ENCODE measurements at regions not wholly inside any gene's neighbourhood (a gene's known extent, or its start where the extent isn't known, plus 50 kb on each side); places are given as distances from the start of the nearest gene placed in this dataset.
A peak's percentile ranks its signal among the peaks of the same experiment; 100 is the strongest.

DNA sequence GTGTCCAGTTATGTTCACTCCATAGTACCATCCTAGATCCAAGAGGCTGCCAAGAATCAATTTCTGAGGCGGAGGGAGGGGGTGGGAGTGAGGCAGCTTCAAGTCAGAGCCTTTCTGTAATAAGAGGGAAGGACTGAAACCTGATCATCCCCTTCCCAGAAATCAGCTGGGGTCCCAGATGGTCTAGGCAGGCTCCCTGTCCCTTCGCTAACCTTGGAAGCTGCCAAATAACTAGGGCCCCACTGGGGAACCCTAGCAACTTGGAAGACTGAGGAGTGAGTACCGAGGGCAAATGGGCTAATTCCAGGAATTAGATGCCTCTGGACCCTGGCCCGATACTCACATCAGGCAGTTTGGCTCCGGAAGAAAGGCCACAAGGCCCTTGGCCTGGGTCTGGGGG, 113.3 kb downstream of the NAV1 start:
- intact Hi-C loops (cut with DNase I): loop anchor here (5.0 kb wide), 1 partner anchor 85 kb away; no protein-coding TSS in a partner anchor
- peak in 1 of 10 donors; percentile 69 for DNase-seq

DNA sequence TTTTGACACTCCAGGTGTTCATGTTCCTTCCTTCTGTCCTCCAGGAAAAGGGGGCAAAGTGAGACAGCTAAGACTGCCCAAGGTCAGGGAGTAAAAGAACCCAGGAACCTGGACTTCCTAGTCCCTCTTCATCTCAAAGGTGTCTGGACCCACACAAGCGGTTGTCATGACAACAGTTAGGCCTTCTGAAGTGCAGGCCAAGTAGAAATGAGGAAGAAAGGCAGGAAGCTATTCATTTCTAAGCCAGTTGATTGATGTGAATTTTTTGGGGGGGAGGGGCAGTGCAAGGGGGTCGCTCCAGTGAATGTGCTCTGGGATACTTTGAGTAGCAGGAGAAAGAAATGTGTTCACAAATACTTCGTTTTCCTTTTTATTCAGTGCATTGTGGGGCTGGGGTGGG, 114.3 kb downstream of the NAV1 start:
- DNase-seq: peak in 1 of 10 donors; percentile 18
- intact Hi-C loops (cut with DNase I): loop anchor here (5.0 kb wide), 1 partner anchor 86 kb away; no protein-coding TSS in a partner anchor

DNA sequence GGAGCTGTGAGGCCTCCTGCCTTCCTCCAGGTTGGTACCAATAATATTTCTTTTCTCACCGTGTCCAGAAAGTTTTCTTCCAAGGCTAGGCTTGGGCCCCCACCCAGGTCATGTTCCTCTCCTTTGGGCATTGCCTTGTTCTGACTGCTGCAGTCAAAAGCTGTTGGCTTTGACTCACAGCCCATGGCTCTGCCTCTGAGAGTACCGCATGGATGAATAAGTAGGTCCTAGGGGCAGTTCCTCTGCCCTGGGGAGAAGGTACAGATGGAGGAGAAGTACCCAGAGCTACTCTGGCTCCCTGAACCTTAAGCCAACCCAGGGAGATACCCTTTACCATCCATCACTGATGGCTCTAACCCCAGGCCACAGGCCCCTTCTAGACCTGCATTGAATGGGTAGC, 115.0 kb downstream of the NAV1 start:
- DNase-seq: peak in 1 of 10 donors; percentile 43
- intact Hi-C loops (cut with DNase I): loop anchor here (5.0 kb wide), 1 partner anchor 87 kb away; no protein-coding TSS in a partner anchor

DNA sequence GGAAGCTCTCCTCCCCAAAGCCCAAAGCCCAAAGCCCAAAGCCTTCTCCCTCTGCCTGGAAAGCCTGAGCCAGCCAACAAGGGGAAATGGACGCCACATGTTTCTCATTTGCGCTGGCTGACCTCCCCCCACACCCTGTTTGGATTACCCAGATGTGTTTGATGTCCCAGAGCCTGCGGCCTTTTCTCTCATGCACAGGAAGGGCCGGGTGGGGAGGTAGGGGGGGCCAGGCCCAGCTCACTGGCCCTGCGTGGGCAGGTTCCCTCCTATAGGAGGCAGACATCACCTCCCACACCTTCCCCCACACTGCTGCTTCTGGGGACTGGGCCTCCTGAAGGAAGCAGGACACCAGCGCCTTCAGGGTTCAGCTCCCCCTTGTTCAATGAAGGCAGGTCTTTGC, 116.3 kb downstream of the NAV1 start:
- DNase-seq: peak in 1 of 10 donors; percentile 62

DNA sequence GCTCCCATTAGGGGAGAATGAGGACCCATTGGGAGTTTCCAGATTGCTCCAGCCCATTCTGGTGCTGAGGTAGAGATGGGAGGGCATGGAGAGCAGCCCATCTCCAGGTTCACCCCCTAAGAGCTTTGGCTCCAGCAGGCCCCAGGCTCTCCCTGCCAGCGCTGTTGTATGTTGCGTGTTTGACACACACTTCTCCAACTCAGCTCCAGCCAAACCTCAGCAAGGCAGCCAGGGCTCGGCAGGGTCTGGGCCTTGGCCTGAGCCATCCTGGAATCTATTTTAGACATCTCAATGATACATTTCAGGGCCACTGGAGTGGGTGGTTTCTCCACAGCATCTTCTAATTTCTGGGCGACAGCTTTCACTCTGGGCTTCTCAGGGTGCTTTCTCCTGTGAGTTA, 117.0 kb downstream of the NAV1 start:
- peak in 1 of 10 donors; percentile 73 for DNase-seq
- intact Hi-C loops (cut with DNase I): no loop called here

More for the DNA sequence above, 116.3 kb downstream of the NAV1 start:
- intact Hi-C loops (cut with DNase I): no loop called here

DNA sequence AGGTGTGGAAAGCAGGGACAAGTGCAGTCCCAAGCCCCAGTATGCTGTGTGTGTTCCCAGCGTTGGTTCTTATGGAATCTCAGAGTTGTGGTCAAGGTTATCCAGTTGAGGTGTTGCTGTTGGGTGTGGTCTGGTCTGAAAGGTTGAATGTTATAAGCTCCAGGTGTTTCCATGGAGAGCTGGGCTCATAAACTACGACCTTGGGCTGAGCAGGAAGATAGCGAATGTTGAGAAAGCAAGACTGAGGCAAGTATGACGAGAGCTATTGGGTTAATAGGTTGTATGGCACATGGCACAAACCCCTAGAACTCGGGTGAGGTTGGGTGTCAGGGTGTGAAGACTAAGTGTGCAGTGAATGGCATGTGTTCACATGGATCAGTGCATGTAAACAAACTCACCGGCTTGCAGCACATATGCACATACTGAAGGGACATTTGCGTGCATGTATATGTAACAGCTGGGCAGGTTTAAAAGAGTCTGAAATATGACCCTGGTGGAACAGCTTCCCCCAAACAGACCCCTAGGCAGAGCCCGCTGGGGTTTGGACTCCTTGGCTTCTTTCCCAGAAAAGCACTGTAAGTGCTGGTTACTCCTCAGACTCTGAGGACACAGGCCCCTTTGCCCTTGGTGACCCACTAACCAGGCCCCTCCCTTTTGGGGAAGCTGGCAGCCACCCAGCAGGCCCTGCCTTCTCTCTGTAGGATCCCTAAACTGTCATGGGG, 117.5 kb downstream of the NAV1 start:
- peak in 1 of 10 donors; percentile 66 for DNase-seq
- intact Hi-C loops (cut with DNase I): no loop called here

DNA sequence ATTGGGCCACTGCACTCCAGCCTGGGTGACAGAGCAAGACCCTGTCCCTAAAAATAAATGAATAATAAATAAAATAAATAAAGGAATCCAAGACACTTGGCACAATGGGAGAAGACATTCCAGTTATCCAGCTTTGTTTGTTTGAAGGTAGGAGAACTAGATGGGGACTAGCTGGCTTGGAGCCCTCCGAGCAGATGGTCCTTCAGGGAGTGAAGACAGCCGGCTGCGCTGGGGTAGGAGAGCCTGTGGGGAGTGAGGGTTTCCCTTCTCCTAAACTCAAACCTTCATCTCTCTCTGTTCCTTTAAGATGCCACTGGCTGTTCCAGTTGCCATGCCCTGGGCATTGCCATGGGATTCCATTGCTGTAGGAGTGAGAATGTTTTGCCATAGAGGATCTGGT, 120.6 kb downstream of the NAV1 start:
- DNase-seq: peak in 6 of 10 donors; percentile 52 to 91 (median 70)
- intact Hi-C loops (cut with DNase I): no loop called here

DNA sequence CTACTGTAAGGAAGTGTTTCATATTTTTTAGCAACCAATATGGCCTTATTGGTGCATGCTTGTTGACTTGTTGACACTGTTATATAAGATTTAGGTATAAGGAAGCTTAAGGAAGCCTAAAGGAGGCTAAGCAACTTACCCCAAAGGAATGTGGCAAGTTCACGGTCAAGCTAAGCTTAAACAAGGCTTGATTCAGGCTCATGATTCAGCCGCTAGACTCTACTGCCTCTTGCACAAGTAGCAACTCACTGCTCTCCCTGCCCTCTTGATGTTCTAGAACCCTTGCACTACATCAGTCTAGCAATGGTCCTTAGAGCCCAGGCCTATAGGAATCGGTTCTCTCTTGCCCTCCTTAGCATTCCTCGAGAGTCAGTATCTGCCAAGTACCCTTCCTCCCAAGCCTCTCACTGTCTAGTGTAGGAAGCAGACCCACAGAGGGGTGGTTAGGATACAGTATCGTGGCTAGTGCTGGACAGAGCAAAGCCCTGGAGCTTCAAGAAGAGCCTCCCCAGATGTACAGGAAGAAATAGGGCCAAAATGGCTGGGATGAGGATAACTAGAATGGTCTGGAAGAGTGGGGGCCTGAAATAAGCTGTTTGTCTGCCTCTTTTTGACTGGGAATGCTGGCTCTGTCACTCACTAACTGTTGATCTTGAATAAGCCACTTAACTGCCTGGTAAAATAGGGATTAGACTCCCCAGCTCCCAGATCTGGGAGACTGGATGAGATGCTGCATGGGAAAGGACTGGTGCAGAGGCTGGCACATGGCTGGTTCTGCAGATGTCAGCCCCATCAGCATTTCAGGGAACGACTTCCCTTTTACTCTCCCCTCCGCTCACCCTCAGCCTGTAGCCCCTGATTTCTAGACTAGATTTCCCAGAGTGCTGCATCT, 122.2 kb downstream of the NAV1 start:
- intact Hi-C loops (cut with DNase I): no loop called here
- peak in 1 of 10 donors; percentile 50 for DNase-seq

DNA sequence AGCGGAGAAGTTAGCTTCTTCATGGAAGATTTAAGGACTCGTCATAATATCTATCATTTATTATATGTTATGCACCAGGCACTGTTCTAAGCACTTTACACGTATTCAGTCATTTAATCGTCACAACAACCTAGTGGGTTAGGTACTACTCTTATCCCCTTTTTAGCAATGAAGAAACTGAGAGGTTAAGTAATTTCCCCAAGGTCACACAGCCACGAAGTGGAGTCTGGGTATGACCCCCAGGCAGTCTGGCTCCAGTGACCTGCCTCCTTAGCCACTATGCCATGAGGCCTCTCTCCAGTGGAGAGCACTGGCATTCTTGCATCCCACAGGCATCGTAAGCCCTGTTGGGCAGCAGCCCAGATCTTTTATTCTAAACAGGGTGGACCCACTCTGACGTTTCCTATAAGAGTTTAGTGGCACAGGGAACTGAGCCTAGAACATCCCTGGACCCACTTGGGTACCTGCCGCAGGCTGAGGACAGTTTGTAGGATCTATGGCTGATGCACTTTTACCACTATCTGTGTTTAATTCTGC, 123.0 kb downstream of the NAV1 start:
- peak in 1 of 10 donors; percentile 46 for DNase-seq

DNA sequence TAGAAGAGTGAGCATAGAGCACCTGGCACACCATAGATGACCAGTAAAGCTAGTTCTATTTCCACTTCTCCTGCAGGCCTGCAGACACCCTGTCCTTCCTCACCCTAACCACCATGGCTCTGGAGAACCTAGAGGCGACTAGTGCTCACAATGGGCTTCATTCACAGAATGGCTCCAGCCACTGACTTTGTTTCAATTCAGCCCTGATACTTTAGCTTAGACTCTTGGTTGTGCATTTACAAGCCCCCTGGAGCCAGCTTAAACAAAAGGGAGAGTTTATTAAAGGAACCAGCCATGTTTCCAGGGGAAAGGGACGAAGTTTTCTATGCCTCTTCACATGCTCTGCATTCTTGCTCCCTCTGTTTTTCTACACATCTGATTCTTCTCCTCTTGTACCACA, 123.7 kb downstream of the NAV1 start:
- intact Hi-C loops (cut with DNase I): no loop called here
- DNase-seq: no peak

More for the DNA sequence above, 123.0 kb downstream of the NAV1 start:
- intact Hi-C loops (cut with DNase I): no loop called here

DNA sequence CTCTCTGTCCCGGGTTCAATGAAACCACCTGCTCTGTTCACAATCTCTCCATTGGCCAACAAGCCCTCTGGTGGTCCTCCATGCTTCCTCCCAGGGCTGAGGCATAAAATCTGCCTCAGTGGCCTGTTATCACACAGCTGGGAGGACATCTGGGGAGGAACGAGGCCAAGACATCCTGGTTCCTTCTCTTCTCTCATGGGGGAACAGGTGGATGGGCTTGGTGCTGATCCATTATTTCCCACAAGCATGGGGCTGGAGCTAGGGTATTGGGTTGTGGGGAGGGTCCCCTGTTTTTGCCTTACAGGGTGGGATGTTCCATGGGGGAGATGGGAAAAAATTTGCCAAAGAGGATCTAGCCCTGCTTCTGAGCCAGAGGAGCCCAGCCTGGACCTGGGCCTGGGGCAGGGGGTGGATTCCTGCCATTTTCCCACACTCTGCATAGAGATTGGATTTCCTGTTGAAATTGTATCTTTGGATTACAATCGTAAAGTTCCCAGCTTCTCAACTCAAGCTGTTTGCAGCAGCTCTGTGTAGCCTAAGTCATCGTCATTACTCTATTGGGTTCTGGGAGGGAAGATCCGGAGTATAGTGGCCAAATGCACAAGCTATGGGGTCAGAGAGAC, 124.7 kb downstream of the NAV1 start:
- intact Hi-C loops (cut with DNase I): no loop called here

DNA sequence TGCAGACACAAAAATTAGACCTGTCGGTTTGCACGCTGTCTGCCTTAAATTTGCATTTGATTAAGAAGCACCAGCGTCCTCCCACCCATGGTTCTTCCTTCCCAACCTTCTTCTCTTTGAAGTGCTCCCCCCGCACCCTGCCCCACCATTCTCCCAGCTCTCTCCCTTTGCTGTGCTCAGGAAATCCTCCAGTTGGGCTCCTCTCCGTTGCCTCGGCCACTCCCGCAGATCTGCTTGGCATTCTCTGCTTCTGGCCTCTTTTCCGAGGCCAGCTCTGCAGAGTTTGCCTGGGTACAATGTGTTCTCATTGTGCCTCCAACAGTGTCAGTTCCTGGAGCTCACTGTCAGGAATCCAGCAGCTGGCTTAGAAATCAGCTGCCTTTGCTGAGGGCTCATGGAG, 126.1 kb downstream of the NAV1 start:
- peak in 7 of 10 donors; percentile 39 to 91 (median 71) for DNase-seq
- intact Hi-C loops (cut with DNase I): no loop called here

More for the DNA sequence above, 124.7 kb downstream of the NAV1 start:
- peak in 1 of 10 donors; percentile 38 for DNase-seq

DNA sequence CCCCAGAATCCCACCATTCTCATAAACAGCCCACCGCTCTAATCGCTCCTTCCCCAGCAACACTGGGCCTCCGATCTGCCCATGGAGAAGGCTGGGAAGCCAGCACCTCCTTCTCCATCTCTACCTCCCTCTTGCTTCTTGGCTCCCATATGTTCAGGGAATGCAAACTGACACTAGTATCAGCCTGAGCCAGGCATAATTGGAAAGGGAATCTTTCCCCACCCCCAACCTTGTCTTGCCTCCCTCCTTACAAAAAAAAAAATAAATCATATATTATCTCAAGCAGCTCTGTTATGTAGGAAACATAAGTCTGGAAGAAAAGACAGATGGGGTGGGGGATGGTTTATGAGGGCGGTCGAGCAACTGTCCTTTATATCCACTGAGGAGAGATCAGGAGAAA, 127.2 kb downstream of the NAV1 start:
- intact Hi-C loops (cut with DNase I): no loop called here
- peak in 1 of 10 donors; percentile 71 for DNase-seq

DNA sequence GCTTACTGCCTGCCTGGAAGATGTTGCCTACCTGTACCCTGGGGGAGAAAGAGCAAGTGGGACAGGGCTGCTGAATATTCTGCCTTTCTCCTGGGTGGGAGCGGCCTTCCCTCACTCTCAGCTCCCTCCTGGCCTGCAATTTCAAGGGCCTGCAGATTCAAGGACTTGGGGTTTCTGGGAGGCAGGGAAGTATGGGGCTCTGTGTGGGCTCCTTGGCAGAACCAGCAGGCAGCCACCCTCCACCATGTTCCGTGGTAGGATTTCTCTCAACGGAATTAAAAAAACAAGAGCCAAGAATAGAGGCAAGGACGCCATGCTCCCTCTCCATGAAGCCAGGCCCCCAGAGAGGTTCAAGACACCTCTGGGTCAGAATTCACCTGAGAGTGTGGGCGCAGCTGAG, 127.7 kb downstream of the NAV1 start:
- DNase-seq: peak in 2 of 10 donors; percentile 59 to 66
- intact Hi-C loops (cut with DNase I): no loop called here

DNA sequence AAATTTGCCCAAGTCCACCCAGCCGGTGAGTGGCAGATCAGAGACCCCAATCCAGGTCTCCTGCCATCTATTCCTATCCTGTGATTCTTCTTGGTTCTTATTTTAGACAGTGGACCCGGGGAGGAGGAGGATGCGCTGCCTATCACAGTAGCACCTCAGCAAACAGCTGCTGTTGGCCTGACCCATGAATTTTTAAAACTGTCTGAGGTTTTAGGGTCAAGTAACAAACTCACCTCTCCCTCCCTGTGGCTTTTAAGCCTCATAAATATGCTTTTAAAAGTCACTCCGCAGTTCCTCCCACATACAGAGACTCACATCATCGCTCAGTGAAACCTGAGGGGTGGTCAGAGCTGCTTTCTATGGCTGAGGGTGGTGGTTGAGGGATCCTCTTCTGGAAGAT, 128.6 kb downstream of the NAV1 start:
- intact Hi-C loops (cut with DNase I): no loop called here
- DNase-seq: peak in 1 of 10 donors; percentile 30

DNA sequence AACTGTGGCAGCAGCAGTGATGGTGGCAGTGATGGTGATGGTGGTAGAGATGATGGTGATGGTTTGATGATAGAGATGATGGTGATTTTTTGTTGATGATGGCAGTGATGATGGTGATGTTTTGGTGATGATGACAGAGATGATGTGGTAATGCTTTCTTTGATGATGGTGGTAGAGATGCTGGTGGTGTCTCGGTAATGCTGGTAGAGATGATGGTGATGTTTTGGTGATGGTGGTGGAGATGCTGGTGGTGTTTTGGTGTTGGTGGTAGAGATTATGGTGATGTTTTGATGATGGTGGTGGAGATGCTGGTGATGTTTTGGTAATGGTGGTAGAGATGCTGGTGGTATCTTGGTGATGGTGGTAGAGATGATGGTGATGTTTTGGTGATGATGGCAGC, 131.6 kb downstream of the NAV1 start:
- intact Hi-C loops (cut with DNase I): no loop called here
- no peak for DNase-seq

DNA sequence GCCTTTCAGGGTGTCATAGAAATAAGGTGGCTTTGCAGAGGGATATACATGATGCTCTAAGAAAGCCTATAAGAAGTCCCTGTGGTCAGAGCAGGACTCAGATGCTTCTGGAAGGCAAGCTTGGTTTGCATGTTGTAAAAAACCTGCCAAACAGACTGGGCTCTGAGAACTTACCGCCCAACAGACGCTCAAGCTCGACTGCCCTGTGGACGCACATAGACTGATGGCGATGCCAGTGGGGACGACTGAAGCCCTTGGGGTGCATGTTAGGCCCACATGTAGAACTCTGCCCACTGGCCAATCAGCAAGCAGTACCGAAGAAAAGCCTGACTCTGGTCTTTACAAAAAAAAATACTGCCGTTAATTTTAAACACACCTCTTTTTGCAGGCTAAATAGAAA, 133.8 kb downstream of the NAV1 start:
- intact Hi-C loops (cut with DNase I): no loop called here

DNA sequence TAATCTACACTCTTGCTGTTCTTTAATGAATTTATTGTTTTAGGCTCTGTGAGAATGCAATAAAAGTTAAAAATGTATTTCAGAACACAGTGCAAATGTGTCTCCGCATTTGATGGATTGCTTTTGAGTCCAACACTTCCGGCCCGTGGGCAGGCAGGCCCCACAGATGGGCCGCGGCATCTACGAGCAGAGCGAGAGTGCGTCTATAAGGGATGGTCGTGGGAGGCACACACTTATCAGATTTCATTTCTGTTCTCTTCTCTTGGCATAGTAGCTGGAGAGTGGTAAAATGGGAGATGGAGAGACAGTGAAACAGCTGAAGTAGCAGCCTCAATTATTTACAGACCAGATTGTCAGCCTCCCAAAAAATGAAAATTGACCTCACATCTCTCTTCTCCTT, 134.2 kb downstream of the NAV1 start:
- peak in 5 of 10 donors; percentile 43 to 90 (median 84) for DNase-seq

More for the DNA sequence above, 133.8 kb downstream of the NAV1 start:
- peak in 2 of 10 donors; percentile 49 to 62 for DNase-seq

DNA sequence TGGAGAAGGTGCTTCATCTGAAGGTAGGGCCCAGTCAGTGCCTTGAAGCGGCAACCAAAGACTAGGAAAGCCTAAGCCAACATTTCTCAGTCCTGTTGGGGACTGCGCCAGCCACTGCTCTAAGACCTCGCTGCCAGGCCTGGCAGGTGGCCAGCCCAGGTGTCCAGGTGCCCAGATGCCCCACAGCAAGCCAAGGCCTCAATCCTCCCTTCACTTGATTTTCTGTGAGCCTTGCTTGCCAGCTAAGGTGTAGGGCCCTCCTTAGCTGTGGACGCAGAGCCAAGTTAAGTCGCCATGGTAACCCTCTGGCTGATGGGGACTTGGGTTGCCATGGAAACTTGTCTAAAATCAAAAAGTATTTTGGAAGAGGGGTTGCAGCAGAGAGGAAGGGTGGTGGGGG, 135.0 kb downstream of the NAV1 start:
- intact Hi-C loops (cut with DNase I): no loop called here
- peak in 3 of 10 donors; percentile 74 to 86 (median 74) for DNase-seq

More for the DNA sequence above, 134.2 kb downstream of the NAV1 start:
- intact Hi-C loops (cut with DNase I): no loop called here

DNA sequence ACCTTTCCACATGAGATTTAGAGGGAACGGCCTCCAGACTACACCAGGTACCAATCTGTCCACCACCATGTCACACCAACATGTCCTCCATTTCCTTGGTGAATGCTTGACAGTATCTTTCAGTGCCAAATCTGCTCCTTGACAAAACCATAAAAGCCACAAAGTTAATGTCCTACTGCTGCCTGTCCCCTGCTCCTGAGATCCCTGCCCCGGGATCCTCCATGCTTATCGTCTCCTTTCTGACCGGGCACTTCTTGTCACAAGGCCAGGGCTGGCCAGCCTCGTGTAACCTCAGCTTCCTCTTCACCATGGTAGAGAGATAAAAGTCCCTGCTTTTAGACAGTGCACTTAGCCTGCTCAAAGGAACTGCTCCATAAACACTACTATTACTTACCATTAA, 136.2 kb downstream of the NAV1 start:
- peak in 1 of 10 donors; percentile 67 for DNase-seq
- intact Hi-C loops (cut with DNase I): no loop called here
